ENCODE measurements at regions not wholly inside any gene's neighbourhood (a gene's known extent, or its start where the extent isn't known, plus 50 kb on each side); places are given as distances from the start of the nearest gene placed in this dataset.

- ATAC-seq: no peak
Measured at GRCh38 chr18:55869556-55870501, 281.8 kb upstream of the TCF4 start.

GRCh38 chr18:55868909-55869308, 280.9 kb upstream of the TCF4 start:
- ATAC-seq: no peak

- ATAC-seq: no peak
Measured at GRCh38 chr18:55866886-55867285, 278.9 kb upstream of the TCF4 start.

- ATAC-seq: no peak
Measured at GRCh38 chr18:55866006-55866405, 278.0 kb upstream of the TCF4 start.

GRCh38 chr18:55864281-55864680, 276.3 kb upstream of the TCF4 start:
- no peak for ATAC-seq

GRCh38 chr18:55863876-55864275, 275.9 kb upstream of the TCF4 start:
- no peak for ATAC-seq

- no peak for ATAC-seq
Measured at GRCh38 chr18:55863391-55863706, 275.4 kb upstream of the TCF4 start.

GRCh38 chr18:55862693-55863390, 274.9 kb upstream of the TCF4 start:
- ATAC-seq: no peak

GRCh38 chr18:55861266-55861665, 273.3 kb upstream of the TCF4 start:
- no peak for ATAC-seq

GRCh38 chr18:55858661-55859515, 270.9 kb upstream of the TCF4 start:
- no peak for ATAC-seq

- no peak for ATAC-seq
Measured at GRCh38 chr18:55857956-55858355, 270.0 kb upstream of the TCF4 start.

- no peak for ATAC-seq
Measured at GRCh38 chr18:55857409-55857808, 269.4 kb upstream of the TCF4 start.

- no peak for ATAC-seq
Measured at GRCh38 chr18:55856679-55857078, 268.7 kb upstream of the TCF4 start.

- peak; percentile 71 for ATAC-seq
Measured at GRCh38 chr18:55856229-55856628, 268.2 kb upstream of the TCF4 start.

GRCh38 chr18:55853268-55853667, 265.3 kb upstream of the TCF4 start:
- ATAC-seq: no peak

- peak; percentile 36 for ATAC-seq
Measured at GRCh38 chr18:55850904-55851303, 262.9 kb upstream of the TCF4 start.

- ATAC-seq: no peak
Measured at GRCh38 chr18:55849391-55849790, 261.4 kb upstream of the TCF4 start.

GRCh38 chr18:55847960-55848359, 260.0 kb upstream of the TCF4 start:
- ATAC-seq: no peak

GRCh38 chr18:55845221-55845620, 257.2 kb upstream of the TCF4 start:
- ATAC-seq: no peak

- no peak for ATAC-seq
Measured at GRCh38 chr18:55844382-55844781, 256.4 kb upstream of the TCF4 start.

- ATAC-seq: no peak
Measured at GRCh38 chr18:55841314-55841713, 253.3 kb upstream of the TCF4 start.

- no peak for ATAC-seq
Measured at GRCh38 chr18:55840601-55841170, 252.7 kb upstream of the TCF4 start.

GRCh38 chr18:55839343-55839742, 251.4 kb upstream of the TCF4 start:
- ATAC-seq: no peak
